HUDEP-2 (cell line): ENCODE measurements at regions not wholly inside any gene's neighbourhood (a gene's known extent, or its start where the extent isn't known, plus 50 kb on each side); places are given as distances from the start of the nearest gene placed in this dataset.
A peak's percentile ranks its signal among the peaks of the same experiment; 100 is the strongest.

ENCODE experiments used
- DNase-seq, 76 experiments: peaks; one replicate each; lab custom pipeline; 2025; ENCODE audit not compliant: unreplicated experiment in 76 of 76; lab: John Stamatoyannopoulos, UW

DNA sequence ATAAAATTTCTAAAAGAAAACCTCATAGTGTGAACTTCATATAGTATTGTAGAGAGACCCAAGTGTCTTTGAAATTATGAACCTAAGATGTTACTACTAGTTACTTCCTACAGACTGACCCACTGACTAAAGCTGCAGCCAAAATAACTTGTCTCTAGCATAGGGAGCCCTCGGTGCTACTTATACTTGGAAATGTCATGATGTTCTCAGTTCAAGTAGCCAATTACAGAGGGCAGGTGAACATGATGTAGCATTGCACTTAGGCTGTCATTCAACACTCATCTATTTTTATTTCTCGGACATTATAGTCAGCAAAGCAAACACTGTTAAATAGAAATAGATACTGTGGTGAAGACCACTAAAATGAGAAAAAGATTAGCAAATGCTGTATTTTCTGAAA lies 165.6 kb downstream of the AREG start:
- no peak for DNase-seq

DNA sequence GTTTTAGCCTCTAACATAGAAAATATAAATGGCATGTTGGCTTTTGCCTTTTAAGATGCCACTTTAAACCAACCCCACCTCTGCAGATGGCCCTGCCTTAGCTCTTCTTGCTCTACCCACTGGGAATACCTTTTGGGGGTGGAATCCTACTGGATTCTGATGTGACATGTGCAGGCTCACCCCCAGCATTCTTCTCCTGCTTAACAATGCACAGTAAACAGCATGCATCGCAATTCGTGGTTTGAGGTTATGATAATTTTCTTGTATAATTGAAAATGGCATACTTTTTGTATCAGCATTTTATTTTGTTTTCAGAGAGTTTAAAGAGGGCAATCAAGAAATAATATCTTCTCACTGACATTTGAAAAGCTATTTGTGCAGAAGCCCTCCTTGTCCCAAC lies 167.9 kb downstream of the AREG start:
- DNase-seq: no peak

DNA sequence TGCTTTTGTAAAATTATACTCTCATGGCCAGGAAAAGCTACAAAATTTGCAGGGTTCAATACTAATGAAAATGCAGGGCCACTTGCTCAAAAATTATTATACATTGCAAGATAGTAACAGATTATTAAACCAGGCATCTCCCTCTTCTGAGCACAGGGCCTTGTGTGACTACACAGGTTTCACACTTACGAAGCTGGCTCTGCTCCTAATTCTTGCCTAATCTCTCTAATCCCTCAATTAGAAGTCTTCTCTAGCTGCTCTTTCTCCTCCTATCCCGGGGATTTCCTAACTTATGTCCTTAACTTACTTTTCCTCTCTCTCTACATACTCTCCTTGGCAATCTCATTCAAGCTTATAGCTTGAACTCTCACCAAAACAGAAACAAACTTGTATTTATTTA lies 168.3 kb downstream of the AREG start:
- no peak for DNase-seq

DNA sequence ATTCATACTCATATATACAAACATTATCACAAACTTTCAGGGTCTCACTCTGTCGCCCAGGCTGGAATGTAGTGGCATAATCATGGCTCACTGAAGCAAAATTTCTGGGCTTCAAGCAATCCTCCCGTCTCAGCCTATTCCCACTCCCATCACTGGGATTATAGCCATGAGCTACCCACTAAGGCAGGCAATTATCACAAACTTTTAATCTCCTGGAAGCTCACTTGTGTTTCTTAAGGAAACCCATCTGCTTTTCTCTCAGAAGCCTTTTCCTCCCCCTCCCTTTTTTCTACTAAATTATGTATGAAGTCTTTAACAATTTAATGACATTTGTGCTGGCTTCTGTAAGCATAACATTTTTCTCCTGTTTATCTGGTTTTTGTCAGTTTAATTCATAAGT lies 170.5 kb downstream of the AREG start:
- DNase-seq: no peak

DNA sequence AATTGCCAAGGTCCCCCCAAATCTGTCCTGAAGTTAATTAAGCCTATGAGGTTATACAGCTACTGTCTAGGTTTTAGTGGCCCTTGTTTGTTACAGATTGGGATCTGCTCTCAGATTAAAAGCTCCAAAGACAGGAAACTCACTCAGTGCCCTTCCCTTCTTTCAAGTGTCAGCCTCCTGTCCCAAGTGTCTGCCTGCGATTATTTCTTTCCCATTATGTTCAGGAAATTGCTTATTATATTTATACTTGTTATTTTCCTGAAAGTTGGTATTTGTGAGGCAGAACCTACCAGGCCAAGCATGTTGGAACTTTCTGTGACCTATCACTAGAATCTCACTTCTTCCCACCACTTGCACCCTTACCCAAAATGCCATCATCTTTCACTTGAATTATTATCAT lies 173.2 kb downstream of the AREG start:
- DNase-seq: no peak

DNA sequence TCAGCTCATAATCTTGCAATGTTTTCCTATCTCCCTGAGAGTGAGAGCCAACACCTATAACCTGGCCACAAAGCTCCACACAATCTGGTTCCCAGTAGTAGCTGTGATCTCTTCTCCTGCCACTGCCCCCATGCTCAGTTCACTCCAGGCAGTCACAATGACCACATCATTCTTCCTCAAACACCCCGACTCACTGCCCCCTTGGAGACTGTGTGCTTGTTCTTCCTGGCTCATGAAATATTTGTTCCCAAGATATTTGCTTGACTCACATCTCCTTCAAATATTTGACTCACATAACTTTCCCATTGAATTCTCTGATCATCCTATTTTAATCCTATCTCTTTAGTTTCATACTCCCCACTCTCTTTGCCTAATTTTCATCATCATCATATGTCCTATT lies 173.7 kb downstream of the AREG start:
- DNase-seq: no peak

DNA sequence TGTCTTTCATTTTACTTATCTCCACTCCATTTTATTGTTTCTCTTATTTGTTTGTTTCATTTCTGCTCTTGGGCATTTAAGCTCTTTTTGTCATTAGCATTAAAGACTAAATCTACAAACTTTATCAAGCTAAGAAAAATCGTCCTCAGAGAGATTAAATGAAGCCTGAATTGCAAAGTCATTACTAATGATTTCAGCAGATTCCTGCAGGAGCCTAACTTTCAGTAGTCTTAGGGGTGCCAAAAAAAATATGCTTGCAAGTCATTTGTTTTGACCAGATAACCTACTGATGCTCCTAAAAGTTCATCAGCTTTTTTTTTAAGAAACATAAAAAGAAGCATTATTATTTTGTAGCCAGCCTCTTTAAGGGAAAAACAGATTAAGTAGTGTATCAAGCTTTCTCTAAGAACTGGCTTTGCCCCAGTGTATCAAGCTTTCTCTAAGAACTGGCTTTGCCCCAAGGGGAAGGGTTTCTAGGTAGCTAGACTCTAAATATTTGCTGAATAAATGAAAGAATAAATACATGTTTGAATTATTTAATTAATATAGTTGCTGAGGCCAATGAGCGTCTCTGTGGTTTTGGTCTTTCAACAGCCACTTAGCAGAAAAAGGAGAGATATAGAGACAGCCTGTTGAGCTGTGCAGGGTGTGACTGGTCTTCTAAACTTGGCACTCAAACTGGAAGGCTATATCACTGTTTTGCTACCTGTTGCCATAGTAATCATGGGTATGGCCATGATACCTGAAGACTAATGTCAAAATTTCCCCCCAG lies 174.2 kb downstream of the BTC start:
- DNase-seq: peak in 7 of 76 experiments; percentile 1 to 44 (median 3)

DNA sequence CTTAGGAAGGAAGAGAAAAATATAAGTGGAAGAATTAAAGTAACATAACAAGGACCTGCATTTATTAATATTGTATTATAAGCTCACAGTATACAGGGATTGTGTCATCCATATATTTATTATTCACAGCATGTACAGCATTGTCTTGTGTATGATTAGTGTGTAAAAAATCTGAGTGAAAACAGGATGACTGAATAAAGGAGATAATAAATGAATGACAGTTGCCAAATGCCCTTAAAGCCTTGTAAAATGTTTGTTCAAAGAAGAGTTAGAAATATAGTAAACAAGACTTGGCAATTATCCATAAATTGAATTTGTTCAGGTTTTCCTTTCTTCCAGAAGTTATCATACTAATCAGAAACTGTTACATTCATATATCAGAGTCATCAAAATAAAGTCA lies 172.7 kb downstream of the BTC start:
- DNase-seq: no peak

DNA sequence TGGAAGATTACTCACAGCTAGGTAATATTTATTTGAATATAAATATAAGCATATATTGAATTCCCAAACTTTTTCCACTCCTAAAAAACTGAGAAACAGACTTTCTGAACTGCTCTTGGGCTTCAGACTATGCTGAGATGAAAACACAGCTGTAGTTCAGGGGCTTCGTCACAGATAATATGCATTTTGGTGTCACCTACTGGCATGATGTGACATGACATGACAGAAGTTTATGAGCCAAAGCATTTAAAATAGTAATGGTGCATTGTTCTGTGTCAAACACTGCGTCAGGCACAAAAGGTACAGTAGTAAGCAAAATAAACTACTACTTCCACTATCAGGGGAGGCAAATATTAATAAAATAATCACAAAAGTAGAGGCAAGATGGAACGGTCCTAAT lies 171.3 kb downstream of the BTC start:
- DNase-seq: peak in 26 of 76 experiments; percentile 0 to 44 (median 13)

DNA sequence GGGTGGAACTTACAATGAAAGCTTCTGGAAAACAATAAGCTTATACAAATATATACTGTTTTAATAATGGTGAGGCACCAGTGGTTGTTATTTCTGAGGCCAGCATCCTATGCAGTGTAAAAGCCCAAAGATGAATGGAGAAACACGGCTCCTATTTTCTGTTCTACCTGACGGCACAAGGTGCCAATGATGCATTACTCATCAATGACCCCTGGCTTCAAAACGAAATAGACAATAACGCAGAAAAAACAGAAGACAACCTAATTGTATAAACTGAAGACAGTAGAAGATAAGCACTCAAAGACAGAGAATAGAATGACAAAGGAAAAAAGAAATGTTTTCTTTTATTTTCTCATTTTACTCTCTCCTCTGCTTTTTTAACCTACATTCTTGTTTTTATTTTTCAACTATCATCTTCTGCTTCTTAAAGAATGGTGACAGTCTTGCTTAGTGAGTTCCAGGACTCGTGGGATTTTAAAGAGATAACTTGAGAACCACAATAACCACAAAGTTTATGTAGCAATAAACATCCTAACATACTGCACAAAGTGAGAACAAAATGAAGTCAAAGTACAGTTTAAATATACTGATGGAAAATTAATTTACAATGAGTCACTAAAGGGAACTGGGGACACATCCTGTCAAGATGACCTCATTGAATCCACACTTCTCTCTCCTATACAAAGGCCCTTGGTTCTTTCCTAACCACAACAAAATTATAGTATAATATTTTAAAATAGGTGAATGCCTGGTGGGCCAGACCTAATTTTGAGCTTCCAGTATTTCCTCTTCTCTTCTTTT lies 169.8 kb downstream of the BTC start:
- no peak for DNase-seq

DNA sequence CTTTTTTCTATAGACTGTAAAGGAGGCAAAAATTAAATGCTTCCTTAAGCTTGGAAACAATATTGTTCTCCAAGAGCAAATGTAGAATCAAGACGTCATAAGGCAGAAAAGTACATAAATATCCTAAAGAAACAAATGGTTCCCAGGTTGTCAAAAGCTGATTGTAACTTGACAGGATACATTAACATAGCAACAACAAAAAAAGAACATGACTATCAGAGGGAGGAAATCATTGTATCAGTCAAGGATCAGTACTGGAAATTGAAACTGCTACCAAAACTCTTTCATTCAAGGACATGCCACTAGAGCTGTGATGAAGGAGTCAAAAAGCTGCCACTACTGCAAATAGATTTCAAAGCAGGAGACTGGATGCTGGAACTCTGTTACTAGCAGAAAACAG lies 168.3 kb downstream of the BTC start:
- no peak for DNase-seq

DNA sequence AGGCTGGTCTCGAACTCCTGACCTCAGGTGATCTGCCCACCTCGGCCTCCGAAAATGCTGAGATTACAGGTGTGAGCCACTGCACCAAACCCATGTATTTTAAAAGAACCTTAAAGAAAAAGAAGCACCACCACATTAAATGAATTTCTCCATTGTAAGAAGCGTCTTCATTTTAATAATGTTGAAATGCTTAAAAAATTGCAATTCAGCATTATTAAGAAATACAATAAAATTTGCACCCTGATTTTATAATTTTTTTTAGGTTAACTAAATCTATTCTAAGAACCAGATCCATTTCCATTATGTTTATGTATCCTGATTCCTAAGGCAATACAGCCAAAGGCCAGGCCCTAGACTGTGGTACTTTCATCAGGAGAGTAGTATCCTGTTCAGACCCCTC lies 167.2 kb downstream of the BTC start:
- DNase-seq: no peak

DNA sequence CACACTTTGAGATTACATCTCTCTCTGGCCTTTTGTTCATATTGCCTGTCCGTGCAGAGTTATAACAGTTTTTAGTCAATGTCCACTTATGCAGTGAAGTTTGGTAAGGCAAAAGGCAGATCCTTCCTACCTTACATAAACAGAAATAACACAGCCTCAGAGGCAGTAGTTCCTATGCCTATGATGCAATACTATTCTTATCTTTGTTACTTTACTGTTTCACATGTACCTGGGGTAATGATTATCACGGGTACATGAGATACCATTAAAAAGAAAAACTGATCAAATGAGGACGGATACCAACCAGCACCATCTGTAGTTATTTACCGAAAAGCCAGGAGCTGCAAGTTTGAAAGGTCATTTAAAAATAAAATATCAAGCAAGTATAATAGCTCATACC lies 166.8 kb downstream of the BTC start:
- no peak for DNase-seq

DNA sequence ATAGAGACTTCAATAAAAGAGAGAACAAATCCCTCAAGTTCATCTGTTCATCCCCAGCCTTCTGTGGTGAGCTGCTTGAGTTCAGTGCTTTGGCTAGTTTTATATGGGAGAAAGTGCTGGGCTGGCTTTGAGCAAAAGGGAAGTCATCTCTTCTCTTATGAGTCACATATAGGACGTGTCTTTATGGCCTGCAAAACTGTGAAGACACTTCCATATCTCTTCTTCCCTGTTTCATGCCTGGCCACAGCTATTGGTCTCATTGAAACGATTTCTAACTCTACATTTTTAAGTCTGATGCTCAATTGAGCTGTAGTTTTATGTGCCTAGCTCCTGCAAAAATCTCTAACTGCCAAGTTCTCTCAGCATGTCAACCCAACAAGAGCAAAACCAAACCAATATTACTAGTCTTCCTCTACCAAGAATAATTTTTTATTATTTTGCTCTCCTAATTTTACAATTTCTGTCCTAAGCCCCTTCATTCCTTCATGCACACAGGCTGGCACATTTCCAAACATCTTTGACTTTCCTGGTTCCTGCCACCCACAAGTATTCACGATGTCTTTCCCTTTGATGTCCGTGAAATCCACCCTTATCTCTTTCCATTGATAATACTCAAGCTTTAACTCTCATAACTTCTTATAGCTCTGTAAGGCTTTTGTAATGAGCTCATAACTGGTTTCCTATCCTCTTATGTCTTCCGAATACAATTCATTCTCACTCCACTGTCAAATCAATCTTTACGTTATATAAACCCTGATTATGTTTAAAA lies 165.3 kb downstream of the BTC start:
- DNase-seq: peak in 1 of 76 experiments; percentile 9

DNA sequence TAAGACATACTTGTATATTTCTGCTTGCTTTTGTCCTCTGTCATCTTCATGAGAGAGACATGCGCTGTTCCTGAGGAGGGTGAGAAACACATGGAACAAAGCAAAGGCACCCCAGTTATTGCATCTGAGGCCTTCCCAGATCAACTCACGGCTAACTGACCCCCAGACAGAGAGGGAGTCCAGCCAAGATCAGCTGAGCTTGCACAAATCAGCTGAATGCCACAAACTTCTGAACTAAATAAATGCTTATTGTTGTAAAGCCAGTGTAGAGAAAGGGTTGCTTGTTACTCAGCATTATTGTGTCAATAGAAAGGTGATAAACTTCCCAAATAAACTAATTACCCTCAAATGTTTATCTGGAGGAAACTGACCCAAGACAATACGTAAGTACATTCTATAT lies 163.8 kb downstream of the BTC start:
- DNase-seq: no peak

DNA sequence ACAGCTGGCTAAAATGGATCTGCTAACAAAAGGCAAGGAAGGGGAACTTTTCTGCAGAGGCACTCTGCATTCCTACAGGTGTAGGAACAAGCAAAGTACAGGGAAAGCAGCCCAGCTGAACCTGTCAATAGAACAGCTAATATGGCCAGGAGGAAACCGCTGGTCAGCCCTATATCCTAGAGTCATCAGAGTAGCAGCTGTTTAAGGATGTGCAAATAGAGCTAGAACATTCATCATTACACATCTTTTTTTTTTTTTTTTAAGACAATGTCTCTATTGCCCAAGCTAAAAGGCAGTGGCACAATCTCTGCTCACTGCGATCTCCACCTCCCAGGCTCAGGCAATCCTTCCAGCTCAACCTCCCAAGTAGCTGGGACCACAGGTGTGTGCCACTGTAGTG lies 163.0 kb downstream of the BTC start:
- no peak for DNase-seq

DNA sequence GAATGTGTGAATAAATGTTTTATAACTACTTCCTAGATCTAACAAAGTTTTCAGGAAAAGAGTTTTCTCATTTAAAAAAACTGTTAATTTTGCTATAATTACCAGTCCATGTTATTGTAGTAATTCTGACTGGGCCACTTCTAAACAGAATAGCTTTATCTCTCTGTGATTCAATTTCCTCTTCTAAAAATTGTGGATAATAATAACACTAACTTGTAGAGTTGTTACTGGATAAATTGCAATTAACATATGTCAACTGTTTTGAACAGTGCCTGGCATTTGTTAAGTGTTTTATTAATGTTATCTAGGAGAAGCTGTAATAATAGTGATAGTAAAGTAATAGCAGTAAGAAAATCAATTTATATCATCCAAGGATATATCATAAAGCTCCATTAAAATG lies 162.3 kb downstream of the BTC start:
- DNase-seq: no peak

DNA sequence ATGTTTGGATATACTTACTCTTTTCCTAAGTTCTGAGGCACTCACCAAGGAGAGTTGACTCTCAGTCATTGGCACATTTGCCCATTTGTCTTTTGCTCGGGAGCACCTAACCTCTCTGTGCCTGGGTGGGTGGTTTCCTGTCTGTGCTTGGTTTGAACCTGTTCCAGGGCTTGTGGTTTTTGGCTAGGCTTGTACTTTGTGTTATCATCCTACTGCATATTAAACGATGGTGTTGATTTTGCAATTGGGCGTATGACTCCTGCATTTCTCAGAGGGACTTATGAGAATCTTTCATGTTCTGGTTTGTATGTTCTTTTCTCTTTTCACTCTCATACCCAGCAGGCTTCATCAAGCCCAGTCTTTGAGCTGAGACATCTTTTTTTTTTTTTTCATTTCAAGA lies 161.7 kb downstream of the BTC start:
- DNase-seq: peak in 70 of 76 experiments; percentile 1 to 91 (median 58)

DNA sequence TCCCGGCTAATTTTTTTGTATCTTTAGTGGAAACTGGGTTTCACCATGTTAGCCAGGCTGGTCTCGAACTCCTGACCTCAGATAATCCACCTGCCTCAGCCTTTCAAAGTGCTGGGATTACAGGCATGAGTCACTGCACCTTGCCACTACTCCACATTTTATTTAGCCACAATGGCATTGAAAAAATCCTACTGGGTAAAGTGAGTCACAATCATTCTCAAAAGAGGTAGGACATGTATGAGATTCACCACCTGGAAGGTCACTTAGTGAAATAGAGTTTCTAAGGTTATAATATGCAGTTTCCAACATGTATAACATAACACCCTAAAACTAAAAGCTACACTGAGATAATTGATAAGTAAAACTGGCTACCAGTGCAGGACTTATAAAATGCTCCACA lies 159.2 kb downstream of the BTC start:
- DNase-seq: no peak

DNA sequence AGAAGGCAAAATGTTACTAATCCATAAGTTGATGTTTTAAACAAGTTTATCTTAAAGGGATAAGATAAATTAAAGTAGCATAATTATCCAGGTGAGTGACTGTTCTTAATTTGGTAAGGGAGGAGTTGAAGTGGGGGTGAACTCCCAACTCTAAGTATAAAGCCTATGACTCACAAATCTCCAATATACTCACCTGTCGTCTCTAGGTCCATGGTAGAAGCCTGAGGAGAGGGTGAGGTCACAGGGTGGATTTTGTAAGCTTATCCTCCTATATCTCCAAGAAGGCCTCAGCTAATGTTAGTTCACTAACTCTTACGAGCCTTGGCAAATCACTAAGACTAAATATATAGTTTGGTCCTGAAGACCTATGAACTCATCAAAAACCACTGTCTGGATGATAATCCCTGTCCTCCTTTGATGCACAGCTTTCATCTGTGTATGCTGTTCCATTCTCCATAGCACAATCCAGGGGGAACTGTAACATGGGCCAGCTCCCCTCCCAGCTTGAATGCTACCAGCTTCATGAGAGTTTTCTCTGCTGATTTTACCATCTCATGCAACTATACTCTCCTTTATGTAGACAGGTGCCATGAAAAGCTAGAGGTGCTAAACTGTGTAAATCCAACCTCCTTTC lies 158.7 kb downstream of the BTC start:
- DNase-seq: no peak

DNA sequence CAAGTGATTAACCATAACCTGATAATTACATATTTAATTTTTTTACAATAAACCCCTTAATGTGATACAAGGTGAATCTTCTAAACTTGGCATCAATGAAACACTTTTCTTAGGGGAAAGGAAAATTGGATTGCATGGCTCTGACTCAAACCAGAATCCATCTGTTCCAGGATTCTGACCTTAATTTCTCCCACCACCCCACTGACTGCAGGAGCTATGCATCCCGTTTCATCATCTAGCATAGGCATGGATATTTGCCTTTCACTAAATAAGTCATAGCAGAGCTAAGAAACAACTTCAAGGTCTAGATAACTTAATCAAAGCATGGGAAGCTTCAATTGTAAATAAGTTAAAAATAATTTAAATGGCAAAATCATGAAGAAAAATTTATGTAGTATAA lies 156.3 kb downstream of the BTC start:
- no peak for DNase-seq
